SK-N-MC (cell line): ENCODE measurements at regions not wholly inside any gene's neighbourhood (a gene's known extent, or its start where the extent isn't known, plus 50 kb on each side); places are given as distances from the start of the nearest gene placed in this dataset.

Source experiments
- EZH2 ChIP-seq: fragments of 200-600 bp; sonication (generic); IDR thresholded peaks from one replicate; pipeline ENCODE4 v1.6.1; 2017; ENCODE audit warnings: antibody characterized with exemption
- POLR2AphosphoS5 ChIP-seq: IDR thresholded peaks from 2 replicates; pipeline ENCODE4 v1.6.1; 2012; ENCODE audit warnings: mild to moderate bottlenecking, low read depth, low read length, borderline replicate concordance

DNA sequence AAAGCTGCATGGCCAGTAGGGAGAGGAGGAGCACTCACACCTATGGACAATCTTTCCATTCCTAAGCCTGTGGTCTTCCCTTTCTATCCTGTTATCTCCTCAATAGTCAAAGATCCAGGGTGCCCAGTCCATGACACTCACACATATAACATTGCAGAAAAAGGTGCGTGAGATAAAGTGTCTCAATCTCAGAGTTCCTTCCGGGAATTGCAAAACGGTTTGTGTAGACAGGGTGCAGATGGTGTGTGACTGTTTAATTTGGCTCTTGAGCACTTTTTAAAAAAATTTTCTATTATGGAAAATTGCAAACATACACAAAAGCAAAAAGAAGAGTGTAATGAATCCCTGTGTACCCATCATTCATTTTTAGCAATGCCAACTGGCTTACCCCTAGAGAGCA lies 1493.6 kb downstream of the AACS start:
- no peak for TF ChIP-seq POLR2AphosphoS5
- no peak for TF ChIP-seq EZH2
